ENCODE measurements at regions not wholly inside any gene's neighbourhood (a gene's known extent, or its start where the extent isn't known, plus 50 kb on each side); places are given as distances from the start of the nearest gene placed in this dataset.

DNA sequence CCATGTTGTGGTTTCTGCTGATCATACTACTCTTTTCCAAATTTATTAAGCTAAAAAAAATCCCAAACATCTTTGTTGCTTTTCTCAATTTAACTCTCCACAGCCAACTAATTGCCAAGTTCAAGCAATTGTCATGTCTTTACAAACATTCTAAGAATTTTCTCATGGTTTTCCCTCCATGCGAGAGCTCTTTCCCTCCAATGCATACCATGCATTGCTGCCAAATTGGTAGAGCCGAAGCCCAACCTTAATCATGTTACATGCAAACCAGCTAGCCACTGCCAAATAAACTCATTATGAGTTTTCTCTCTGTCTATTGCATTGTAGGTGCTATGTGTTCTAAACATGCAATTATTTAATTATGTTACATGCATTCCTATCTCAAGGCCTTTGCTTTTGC lies 123.9 kb downstream of the GC start:
- H3K4me3 Mint-ChIP-seq, result no peak overlapping the region
- TF ChIP-seq, protein P1, sequence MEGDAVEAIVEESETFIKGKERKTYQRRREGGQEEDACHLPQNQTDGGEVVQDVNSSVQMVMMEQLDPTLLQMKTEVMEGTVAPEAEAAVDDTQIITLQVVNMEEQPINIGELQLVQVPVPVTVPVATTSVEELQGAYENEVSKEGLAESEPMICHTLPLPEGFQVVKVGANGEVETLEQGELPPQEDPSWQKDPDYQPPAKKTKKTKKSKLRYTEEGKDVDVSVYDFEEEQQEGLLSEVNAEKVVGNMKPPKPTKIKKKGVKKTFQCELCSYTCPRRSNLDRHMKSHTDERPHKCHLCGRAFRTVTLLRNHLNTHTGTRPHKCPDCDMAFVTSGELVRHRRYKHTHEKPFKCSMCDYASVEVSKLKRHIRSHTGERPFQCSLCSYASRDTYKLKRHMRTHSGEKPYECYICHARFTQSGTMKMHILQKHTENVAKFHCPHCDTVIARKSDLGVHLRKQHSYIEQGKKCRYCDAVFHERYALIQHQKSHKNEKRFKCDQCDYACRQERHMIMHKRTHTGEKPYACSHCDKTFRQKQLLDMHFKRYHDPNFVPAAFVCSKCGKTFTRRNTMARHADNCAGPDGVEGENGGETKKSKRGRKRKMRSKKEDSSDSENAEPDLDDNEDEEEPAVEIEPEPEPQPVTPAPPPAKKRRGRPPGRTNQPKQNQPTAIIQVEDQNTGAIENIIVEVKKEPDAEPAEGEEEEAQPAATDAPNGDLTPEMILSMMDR (IDR thresholded peaks at IDR 0.05), result no peak
- TF ChIP-seq, protein P2, sequence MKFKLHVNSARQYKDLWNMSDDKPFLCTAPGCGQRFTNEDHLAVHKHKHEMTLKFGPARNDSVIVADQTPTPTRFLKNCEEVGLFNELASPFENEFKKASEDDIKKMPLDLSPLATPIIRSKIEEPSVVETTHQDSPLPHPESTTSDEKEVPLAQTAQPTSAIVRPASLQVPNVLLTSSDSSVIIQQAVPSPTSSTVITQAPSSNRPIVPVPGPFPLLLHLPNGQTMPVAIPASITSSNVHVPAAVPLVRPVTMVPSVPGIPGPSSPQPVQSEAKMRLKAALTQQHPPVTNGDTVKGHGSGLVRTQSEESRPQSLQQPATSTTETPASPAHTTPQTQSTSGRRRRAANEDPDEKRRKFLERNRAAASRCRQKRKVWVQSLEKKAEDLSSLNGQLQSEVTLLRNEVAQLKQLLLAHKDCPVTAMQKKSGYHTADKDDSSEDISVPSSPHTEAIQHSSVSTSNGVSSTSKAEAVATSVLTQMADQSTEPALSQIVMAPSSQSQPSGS (CRISPR knock-in tag; IDR thresholded peaks at IDR 0.05; ENCODE audit: borderline replicate concordance, low read depth), result no peak
- TF ChIP-seq MYBL2 (CRISPR knock-in tag; IDR thresholded peaks at IDR 0.05) (no peak), MXD4 (CRISPR knock-in tag; IDR thresholded peaks at IDR 0.05; ENCODE audit: borderline replicate concordance) (no peak), JUN (CRISPR knock-in tag; IDR thresholded peaks at IDR 0.05) (no peak), CBFB (CRISPR knock-in tag; IDR thresholded peaks at IDR 0.05; ENCODE audit: low read depth) (no peak), IRF2 (CRISPR knock-in tag; IDR thresholded peaks at IDR 0.05; ENCODE audit: borderline replicate concordance, low read depth) (no peak), ZNF416 (CRISPR knock-in tag; IDR thresholded peaks at IDR 0.05) (no peak), NR1H2 (CRISPR knock-in tag; IDR thresholded peaks at IDR 0.05) (no peak), CREB1 (CRISPR knock-in tag; IDR thresholded peaks at IDR 0.05) (no peak), ZNF232 (CRISPR knock-in tag; IDR thresholded peaks at IDR 0.05) (no peak)
- TF ChIP-seq, protein P3, sequence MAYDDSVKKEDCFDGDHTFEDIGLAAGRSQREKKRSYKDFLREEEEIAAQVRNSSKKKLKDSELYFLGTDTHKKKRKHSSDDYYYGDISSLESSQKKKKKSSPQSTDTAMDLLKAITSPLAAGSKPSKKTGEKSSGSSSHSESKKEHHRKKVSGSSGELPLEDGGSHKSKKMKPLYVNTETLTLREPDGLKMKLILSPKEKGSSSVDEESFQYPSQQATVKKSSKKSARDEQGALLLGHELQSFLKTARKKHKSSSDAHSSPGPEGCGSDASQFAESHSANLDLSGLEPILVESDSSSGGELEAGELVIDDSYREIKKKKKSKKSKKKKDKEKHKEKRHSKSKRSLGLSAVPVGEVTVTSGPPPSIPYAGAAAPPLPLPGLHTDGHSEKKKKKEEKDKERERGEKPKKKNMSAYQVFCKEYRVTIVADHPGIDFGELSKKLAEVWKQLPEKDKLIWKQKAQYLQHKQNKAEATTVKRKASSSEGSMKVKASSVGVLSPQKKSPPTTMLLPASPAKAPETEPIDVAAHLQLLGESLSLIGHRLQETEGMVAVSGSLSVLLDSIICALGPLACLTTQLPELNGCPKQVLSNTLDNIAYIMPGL (CRISPR knock-in tag; IDR thresholded peaks at IDR 0.05), result no peak
- TF ChIP-seq, protein P4, sequence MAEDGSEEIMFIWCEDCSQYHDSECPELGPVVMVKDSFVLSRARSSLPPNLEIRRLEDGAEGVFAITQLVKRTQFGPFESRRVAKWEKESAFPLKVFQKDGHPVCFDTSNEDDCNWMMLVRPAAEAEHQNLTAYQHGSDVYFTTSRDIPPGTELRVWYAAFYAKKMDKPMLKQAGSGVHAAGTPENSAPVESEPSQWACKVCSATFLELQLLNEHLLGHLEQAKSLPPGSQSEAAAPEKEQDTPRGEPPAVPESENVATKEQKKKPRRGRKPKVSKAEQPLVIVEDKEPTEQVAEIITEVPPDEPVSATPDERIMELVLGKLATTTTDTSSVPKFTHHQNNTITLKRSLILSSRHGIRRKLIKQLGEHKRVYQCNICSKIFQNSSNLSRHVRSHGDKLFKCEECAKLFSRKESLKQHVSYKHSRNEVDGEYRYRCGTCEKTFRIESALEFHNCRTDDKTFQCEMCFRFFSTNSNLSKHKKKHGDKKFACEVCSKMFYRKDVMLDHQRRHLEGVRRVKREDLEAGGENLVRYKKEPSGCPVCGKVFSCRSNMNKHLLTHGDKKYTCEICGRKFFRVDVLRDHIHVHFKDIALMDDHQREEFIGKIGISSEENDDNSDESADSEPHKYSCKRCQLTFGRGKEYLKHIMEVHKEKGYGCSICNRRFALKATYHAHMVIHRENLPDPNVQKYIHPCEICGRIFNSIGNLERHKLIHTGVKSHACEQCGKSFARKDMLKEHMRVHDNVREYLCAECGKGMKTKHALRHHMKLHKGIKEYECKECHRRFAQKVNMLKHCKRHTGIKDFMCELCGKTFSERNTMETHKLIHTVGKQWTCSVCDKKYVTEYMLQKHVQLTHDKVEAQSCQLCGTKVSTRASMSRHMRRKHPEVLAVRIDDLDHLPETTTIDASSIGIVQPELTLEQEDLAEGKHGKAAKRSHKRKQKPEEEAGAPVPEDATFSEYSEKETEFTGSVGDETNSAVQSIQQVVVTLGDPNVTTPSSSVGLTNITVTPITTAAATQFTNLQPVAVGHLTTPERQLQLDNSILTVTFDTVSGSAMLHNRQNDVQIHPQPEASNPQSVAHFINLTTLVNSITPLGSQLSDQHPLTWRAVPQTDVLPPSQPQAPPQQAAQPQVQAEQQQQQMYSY (CRISPR knock-in tag; IDR thresholded peaks at IDR 0.05), result no peak
- TF ChIP-seq, protein P5, sequence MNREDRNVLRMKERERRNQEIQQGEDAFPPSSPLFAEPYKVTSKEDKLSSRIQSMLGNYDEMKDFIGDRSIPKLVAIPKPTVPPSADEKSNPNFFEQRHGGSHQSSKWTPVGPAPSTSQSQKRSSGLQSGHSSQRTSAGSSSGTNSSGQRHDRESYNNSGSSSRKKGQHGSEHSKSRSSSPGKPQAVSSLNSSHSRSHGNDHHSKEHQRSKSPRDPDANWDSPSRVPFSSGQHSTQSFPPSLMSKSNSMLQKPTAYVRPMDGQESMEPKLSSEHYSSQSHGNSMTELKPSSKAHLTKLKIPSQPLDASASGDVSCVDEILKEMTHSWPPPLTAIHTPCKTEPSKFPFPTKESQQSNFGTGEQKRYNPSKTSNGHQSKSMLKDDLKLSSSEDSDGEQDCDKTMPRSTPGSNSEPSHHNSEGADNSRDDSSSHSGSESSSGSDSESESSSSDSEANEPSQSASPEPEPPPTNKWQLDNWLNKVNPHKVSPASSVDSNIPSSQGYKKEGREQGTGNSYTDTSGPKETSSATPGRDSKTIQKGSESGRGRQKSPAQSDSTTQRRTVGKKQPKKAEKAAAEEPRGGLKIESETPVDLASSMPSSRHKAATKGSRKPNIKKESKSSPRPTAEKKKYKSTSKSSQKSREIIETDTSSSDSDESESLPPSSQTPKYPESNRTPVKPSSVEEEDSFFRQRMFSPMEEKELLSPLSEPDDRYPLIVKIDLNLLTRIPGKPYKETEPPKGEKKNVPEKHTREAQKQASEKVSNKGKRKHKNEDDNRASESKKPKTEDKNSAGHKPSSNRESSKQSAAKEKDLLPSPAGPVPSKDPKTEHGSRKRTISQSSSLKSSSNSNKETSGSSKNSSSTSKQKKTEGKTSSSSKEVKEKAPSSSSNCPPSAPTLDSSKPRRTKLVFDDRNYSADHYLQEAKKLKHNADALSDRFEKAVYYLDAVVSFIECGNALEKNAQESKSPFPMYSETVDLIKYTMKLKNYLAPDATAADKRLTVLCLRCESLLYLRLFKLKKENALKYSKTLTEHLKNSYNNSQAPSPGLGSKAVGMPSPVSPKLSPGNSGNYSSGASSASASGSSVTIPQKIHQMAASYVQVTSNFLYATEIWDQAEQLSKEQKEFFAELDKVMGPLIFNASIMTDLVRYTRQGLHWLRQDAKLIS (CRISPR knock-in tag; IDR thresholded peaks at IDR 0.05; ENCODE audit: borderline replicate concordance), result no peak
- TF ChIP-seq, protein P6, sequence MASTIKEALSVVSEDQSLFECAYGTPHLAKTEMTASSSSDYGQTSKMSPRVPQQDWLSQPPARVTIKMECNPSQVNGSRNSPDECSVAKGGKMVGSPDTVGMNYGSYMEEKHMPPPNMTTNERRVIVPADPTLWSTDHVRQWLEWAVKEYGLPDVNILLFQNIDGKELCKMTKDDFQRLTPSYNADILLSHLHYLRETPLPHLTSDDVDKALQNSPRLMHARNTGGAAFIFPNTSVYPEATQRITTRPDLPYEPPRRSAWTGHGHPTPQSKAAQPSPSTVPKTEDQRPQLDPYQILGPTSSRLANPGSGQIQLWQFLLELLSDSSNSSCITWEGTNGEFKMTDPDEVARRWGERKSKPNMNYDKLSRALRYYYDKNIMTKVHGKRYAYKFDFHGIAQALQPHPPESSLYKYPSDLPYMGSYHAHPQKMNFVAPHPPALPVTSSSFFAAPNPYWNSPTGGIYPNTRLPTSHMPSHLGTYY (CRISPR knock-in tag; IDR thresholded peaks at IDR 0.05), result no peak
- TF ChIP-seq, protein P7, sequence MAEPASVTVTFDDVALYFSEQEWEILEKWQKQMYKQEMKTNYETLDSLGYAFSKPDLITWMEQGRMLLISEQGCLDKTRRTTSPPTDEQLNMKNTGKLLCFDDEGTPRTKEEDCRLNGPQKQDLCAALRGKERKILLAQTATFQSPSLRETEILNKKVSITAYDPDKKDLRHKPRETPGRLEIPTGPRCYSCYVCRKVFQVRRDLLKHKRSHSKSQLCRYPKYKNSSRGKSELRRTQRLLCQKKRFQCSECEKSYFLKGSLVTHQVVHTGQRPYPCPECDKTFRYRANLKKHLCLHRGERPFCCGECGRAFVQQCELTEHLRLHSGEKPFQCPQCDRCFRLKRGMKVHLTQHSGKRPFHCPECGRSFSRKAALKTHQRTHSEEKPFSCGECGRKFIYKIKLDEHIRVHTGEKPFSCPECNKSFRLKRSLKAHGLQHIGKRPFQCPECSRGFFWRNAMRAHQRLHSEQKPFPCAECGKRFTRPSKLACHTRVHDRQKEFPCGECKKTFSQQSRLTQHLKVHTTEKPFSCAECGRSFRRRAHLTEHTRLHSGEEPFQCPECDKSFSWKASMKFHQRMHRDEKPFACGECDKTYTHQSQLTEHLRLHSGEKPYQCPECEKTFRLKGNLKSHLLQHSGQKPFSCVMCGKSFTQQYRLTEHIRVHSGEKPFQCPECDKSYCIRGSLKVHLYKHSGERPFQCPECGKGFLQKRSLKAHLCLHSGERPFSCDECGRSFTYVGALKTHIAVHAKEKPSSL (CRISPR knock-in tag; conservative IDR thresholded peaks at IDR 0.05), result no peak
- H3K9me3 Mint-ChIP-seq, result peaks cover 3% of the 10 kb centered on the region; the same call in 1 of the 2 replicates
- CTCF ChIA-PET, result interaction anchor here (1.2 kb wide), 1 partner anchor 50 kb away, joined by 3 read pairs; no protein-coding TSS in a partner anchor
- no peaks in the 10 kb centered on the region for H3K27me3 Mint-ChIP-seq (ENCODE audit: low read depth)
- peaks cover 39% of the 10 kb centered on the region for H3K4me1 Mint-ChIP-seq
- H3K27ac Mint-ChIP-seq, result no peak overlapping the region
- no peaks in the 10 kb centered on the region for H3K36me3 Mint-ChIP-seq
- no peak for DNase-seq (ENCODE audit: low spot score)
- POLR2A ChIA-PET, result no interaction called here
- no peak for ATAC-seq

All from WTC11 (cell line).